ENCODE measurements at regions not wholly inside any gene's neighbourhood (a gene's known extent, or its start where the extent isn't known, plus 50 kb on each side); places are given as distances from the start of the nearest gene placed in this dataset.

- TF ChIP-seq CTCF (IDR thresholded peaks at IDR 0.05) (no peak), POLR2A (IDR thresholded peaks at IDR 0.05) (no peak)
- intact Hi-C loops (cut with DNase I) = no loop called here
- Histone ChIP-seq H3K9me3 (replicated peaks in 1 of 3) (no peaks in the 10 kb centered on the region), H3K27me3 (peaks cover 41% of the 10 kb centered on the region), H3K36me3 (replicated peaks in 1 of 2) (no peaks in the 10 kb centered on the region), H3K4me1 (replicated peaks in 1 of 2) (no peaks in the 10 kb centered on the region), H3K27ac (no peak overlapping the region), H3K4me3 (no peak overlapping the region)
- DNase-seq = no peak
- WGBS, 4 donors = 71 to 100% (median 88%) methylated on average over 2 to 8 of the region's 8 CpGs
These were observed 93.4 kb downstream of the ADRA2C start for GRCh38 chr4:3859571-3859970.

DNA sequence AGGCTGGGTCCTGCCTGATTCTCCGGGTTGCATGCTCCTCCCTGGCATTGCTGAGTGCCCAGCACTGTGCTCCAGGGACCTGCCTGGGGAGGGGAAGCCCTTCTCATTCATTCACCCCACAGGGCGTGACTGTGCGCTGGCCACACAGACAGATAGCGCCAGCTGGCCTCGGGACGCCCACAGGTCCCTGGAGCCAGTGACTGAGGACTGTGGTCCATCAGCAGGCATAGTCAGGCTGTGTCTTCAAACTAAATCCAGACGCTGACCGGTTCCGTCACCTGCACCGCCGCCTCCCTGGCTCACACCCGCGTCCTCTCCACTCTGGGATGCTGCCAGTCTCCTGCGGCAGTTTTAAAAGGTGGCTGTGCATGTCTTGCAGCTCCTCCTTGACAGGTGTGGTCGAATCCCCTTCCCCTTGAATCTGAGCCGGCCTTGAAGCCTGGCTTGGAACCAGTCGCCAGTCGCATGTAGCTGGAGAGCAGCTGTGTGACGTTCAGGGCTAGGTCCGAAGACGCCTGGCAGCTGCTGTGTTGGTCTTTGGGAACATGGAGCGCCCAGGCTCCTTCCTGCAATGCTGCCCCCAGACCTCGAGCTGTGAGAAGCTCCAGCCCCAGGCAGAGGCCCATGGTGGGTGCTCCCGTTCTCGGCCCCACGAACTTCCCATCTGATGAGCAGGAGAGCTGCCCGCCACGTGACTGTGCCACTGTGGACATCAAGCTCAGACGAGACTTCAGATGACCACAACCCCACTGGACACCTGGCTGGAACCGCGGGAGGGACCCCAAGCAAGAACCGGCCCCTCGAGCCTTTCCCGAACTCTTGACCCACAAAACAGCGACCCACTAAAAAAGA, 94.1 kb downstream of the ADRA2C start:
- Histone ChIP-seq H3K27me3 (peaks cover 36% of the 10 kb centered on the region), H3K4me3 (no peak overlapping the region), H3K36me3 (replicated peaks in 1 of 2) (no peaks in the 10 kb centered on the region), H3K9me3 (replicated peaks in 1 of 3) (no peaks in the 10 kb centered on the region), H3K4me1 (replicated peaks in 1 of 2) (no peaks in the 10 kb centered on the region), H3K27ac (no peak overlapping the region)
- no peak for DNase-seq
- WGBS, 4 donors = 71 to 77% (median 74%) methylated on average over 21 to 35 of the region's 35 CpGs
- TF ChIP-seq POLR2A (IDR thresholded peaks at IDR 0.05) = no peak
- no peak for TF ChIP-seq CTCF (IDR thresholded peaks at IDR 0.05)
- intact Hi-C loops (cut with DNase I) = no loop called here

DNA sequence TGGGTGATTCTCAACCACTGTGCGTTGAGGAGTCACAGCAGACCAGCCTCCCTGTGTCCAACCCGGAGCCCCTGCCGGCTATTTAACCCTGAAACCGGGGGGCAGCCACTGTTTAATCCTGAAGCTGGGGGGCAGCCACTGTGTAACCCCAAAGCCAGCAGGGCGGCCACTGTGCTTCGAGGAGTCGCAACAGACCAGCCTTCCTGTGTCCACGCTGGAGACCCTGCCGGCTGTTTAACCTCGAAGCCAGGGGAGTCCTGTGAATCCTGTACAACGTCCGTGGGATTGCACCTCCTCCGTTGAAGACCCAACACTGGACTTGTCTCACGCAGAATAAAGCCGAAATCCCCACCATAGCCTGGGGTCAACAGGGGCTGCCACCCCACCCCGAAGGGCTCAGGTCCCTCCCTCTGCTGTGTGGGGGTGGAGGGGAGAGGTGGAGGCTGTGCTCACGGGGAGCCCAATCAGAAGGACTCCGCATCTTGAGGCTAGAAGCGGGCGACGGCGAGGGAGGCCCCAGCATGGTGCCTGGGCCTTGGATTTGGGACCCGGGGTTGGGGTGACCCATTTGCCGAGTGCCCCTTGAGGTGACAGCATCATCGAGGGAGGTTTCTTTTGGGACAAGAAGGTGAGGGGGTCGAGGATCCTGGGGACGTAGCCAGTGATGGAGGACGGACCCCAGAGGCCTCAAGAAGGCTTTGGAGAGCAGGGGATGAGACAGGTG, 94.9 kb downstream of the ADRA2C start:
- 83 to 89% (median 85%) methylated on average over 14 to 28 of the region's 28 CpGs for WGBS, 4 donors
- no peak overlapping the region for H3K27ac ChIP-seq
- DNase-seq = no peak
- H3K9me3 ChIP-seq (replicated peaks in 1 of 3) = no peaks in the 10 kb centered on the region
- H3K4me1 ChIP-seq (replicated peaks in 1 of 2) = no peaks in the 10 kb centered on the region
- no peak overlapping the region for H3K4me3 ChIP-seq
- intact Hi-C loops (cut with DNase I) = no loop called here
- TF ChIP-seq CTCF (IDR thresholded peaks at IDR 0.05) (no peak), POLR2A (IDR thresholded peaks at IDR 0.05) (no peak)
- H3K27me3 ChIP-seq = peaks cover 36% of the 10 kb centered on the region
- no peaks in the 10 kb centered on the region for H3K36me3 ChIP-seq (replicated peaks in 1 of 2)

DNA sequence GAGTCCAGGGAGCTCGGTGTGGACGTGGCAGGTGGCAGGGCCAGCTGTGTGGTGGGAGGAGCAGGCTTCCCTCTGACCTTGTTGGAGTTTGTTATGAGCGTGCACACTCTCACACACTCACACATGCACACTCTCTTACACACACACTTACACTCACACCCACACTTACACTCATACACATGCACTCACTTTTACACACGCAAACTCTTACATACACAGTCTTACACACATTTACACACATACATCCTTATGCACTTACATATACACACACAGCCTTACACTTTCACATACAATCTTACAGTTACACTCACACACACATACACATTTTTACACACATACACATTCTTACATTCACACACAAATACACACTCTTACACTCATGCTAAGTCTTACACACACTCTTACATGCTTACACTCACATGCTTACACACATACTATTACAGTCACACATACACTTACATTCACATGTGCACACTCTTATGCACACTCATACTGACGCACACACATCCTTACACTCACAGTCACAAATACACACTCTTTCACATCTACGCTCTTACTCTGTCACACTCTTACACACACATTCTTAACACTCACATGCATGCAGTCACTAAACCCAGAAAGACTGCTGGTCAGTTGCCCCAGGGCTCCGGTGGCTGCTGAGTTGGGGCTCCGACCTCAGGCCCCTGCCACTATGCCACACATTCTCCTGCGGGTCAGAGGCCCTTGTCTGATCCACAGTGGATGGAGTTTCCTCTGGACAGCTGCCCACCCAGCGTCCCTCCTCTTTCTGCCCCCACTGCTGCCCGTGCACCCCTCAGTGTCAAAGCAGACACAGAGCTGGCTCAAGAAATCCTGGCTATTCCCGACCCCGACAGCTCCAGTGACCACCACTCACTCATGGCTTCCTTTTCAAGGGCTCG, 95.8 kb downstream of the ADRA2C start:
- no peak for DNase-seq
- H3K9me3 ChIP-seq (replicated peaks in 1 of 3) = no peaks in the 10 kb centered on the region
- WGBS, 4 donors = 52 to 68% (median 57%) methylated on average over 12 to 14 of the region's 14 CpGs
- no peaks in the 10 kb centered on the region for H3K36me3 ChIP-seq (replicated peaks in 1 of 2)
- H3K27ac ChIP-seq = no peak overlapping the region
- no peak overlapping the region for H3K4me3 ChIP-seq
- H3K27me3 ChIP-seq = peaks cover 36% of the 10 kb centered on the region
- TF ChIP-seq POLR2A (IDR thresholded peaks at IDR 0.05) (no peak), CTCF (IDR thresholded peaks at IDR 0.05) (no peak)
- no peaks in the 10 kb centered on the region for H3K4me1 ChIP-seq (replicated peaks in 1 of 2)
- intact Hi-C loops (cut with DNase I) = no loop called here
